HG03045 (cell line): ENCODE measurements at regions not wholly inside any gene's neighbourhood (a gene's known extent, or its start where the extent isn't known, plus 50 kb on each side); places are given as distances from the start of the nearest gene placed in this dataset.
A peak's percentile ranks its signal among the peaks of the same experiment; 100 is the strongest.
"Not testable (repeated sequence)": the region's sequence is repeated elsewhere in the genome, so short reads cannot be mapped to it uniquely, and the experiment has no call there.

Experiments
- ATAC-seq: cut with Tn5 transposase; IDR thresholded peaks from one replicate; pipeline ENCODE4 v1.9.1; 2021; ENCODE audit warnings: mild to moderate bottlenecking, moderate library complexity; ENCODE audit not compliant: unreplicated experiment

DNA sequence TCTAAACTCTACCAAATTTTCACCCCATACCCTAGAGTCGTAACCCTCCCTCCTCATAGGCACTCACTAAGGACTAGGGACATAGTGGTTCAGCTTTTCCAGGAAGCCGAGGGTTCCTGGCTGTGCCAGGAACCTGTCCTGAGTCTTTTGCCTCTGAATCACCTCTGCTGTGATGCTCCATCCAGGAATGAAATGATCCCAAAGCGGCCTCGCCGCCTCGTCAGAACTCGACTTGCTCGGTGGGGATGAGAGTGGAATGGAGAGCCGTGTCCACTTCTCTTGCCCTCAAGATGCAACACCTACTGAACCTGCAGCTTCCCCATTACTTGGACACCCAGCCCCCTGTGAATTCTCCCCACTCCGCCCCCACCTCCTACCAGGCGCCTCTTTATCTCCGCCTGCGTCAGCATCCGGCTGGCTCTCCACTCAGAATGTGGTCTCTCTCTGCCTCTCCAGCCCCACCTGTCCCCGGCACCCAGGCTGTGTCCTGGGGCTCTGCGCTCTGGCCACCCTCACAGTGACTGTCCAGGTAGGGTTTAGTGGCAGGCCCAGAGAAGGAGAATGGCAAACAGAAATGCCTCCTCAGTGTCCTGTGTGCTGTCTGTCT, 366.1 kb upstream of the ZNF32 start:
- ATAC-seq: no peak

DNA sequence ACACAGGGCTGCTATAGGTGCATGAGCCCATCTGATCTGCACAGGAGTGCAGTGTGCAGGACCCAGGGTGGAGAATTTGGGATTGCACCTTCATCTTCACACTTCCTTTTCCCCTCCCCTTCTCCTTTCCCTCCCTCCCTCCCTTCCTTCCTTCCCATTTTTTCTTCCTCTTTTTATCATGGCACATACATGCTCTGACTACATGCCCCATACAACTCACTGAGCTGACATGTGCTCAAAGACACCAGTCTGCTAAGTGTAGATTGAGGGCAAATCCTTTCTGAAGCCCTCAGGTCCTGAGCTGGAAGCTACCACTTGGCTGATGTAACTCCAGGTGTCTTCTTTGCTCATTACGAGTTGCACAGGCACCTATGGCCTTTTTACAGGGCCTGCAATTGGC, 365.3 kb upstream of the ZNF32 start:
- no peak for ATAC-seq

DNA sequence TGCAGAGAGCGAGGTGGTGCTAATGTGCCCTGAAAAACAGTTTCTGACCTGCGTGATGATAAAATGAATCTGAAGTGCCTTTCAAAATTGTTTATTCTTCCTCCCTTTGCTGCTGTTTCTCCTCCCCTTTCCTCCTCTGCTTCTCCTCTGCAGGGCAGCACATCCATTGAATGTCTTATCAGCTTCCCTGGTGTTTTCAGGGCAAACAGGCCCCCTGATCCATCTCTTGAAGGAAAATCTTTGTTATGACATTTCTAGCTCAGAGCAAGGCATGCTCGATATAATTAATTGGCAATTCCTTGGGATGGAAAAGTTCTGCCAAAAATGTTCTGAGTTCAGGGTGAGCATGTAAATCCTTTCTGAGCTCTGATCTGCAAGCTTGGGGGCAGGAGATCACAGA, 364.2 kb upstream of the ZNF32 start:
- ATAC-seq: no peak

DNA sequence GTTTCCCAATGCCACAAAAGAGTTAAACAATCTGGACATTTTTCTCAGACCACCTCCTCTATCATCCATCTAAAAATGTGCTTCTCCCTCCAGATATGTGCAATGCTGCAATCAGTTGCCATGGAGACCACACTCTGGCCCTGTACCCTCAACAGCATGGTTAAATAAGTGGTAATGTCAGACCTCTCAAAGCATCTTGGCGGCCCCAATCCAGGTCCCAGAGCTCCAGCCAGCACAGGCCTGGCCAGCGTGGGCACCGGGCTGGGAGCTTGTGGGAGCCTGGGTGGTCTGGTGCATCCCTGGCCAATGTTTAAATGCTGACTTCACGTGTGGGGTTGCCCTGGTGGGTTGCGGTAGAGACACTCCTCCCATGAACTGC, 362.9 kb upstream of the ZNF32 start:
- ATAC-seq: no peak

DNA sequence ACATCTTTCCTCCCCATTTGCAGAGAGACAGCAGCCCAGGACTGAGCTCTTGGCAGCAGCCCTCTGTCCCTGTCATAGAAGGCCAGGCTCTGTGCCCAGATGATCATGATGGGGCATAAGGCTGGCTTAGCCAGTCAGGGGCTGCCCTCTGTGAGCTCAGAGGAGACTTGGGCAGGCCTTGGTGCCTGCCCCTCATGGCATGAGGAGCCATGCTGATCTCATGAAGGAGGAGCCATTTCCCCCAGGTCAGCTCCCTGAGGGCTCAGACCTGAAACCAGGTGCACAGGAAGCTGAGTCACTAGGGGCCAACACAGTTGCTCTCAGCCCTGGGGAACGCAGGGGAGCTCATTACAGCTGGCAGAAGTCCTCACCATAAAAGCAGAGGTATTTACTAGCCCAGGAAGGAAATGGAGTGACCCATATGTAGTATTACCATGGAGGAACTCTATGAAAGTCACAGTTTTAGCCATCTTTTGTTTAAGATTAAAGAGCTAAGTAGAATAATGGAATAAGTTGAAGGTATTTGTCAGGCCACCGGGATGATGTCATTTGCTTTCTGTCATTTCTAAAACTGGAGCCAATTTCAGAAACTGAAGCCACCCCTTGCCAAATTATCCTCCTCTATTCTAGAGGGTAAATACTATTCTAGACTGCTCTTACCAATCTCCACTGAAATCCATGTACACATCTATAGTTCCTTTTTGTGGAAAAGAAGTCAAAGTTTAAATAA, 362.4 kb upstream of the ZNF32 start:
- peak; percentile 93 for ATAC-seq

DNA sequence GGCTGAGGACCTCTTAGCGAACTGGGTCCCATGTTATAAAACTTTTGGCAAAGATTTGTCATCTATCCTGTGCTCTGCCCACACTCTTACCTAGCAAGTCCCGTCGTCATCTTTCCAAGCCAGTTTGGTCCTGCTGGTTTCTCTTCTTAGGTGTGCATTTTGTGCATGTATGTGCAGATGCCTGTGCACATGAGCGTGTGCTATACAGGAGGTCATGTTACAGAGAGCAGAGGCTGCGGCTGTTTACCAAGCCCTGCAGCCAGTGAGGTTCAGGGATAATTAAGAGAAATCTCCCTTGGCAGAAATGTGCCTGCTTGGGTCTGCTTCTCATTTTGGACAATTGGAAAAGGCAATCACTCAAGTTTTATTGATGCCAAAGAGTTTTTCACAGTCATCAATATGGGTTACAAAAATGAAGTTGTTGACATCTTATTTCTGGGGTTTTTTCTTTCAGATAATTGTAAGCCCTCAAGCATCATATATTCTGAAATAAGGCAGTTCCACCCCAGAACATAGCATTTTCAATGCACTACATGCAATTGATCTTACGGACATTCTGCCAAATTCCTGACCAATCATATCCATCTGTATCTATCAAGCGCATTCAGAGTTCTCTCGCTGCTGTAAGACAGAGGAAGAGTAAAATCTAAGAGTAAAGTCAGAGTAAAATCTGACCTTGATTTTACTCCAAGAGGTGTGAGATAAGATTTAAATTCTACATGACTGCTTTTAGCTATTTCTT, 361.4 kb upstream of the ZNF32 start:
- no peak for ATAC-seq

DNA sequence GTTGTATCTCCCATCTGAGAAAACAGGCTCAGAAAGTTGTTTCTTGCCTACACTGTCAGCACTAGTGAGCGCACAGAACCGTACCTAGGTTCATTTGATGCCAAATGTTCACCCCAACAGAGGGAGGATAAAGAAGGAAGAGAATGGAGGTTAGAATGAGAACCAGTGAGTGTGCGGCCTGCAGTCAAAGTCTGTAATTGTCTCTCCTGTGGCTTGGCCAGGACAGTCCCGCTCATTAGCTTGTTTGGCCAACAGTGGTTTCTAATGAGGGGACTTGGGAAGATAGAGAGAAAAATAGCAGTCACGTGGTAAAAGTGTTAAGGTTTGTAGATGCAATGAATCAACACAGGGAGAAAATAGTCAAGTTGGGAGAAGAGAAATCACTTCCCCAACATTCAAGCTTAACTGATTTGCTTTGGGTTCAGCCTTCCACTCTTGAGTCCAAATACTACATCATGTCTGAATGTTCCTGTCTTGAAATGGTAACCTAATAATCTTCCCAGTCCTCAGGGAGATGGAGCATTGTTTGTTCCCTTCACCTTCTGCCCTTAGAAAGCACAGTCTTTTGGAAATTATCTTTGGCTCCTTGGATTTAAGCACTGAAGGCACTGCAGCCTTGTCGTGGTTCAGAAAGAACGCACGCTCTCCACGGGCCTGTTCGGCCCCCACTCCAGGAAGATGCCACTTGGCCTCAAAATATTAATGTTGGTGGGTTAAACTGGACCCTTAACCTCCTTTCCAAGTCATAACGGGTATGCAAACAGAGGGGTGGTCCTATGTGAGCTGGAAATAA, 360.4 kb upstream of the ZNF32 start:
- ATAC-seq: no peak

DNA sequence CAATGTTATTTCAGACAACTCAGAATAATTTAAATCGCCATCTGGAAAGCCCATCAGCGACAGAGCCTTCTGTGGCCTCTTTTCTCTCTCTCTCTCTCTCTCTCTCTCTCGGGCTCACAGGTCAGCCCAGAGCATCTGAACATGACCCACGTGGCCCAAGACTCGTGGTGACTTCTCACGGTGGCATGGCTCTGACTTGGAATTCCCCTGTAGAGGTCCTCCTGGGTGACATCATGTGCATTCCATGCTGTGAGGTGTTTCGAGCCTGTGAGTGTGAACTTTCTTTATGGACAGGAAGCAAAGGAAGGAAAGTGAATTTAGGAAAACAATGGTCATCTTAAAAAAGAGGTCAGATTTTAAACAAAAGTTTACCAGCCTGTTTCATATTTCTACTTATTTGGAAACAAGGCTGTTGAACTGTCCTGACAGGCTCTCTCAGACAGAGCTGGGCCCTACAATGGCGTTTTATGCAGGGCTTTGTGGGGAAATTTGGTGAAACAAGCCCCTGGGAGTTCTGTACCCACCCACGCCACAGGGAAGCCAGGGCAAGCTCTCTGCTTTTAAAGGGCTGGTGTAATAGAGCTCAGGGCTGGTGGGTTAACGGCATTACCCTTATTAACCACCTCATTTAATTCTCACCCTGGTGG, 359.7 kb upstream of the ZNF32 start:
- peak; percentile 59 for ATAC-seq

DNA sequence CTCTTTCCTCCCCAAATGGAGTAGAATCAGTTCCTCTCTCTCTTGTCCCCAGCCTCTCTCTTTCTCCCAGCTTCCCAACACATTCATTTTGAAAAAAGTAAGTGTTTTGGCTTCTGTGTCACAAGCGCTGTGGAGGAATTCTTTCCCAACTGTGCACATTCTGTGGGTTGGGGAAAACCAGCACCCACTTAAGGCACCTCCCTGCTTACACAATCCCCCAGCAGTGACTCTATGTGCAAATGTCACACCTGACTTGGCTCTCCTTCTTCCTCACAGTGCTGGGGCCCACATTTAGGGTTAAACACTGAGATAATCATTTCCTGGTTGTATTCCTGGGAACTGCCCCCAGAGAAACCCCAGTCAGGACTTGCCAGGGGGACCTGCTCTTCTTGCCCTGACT, 358.1 kb upstream of the ZNF32 start:
- no peak for ATAC-seq

DNA sequence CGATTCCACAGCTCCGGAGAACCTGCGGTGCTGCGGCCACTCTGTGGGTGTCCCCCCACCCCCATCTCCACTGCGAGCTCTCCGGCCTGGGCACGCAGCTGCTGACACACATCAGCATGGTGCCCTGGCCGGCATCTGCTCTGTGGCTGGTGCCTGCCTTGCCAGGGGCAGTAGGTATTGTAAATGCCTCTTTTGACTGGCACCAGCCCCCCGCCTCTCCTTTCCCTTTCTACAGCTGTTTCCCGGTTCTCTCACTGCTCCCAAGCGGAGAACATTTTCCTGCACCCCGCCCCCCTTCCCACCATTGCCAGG, 357.1 kb upstream of the ZNF32 start:
- ATAC-seq: no peak

DNA sequence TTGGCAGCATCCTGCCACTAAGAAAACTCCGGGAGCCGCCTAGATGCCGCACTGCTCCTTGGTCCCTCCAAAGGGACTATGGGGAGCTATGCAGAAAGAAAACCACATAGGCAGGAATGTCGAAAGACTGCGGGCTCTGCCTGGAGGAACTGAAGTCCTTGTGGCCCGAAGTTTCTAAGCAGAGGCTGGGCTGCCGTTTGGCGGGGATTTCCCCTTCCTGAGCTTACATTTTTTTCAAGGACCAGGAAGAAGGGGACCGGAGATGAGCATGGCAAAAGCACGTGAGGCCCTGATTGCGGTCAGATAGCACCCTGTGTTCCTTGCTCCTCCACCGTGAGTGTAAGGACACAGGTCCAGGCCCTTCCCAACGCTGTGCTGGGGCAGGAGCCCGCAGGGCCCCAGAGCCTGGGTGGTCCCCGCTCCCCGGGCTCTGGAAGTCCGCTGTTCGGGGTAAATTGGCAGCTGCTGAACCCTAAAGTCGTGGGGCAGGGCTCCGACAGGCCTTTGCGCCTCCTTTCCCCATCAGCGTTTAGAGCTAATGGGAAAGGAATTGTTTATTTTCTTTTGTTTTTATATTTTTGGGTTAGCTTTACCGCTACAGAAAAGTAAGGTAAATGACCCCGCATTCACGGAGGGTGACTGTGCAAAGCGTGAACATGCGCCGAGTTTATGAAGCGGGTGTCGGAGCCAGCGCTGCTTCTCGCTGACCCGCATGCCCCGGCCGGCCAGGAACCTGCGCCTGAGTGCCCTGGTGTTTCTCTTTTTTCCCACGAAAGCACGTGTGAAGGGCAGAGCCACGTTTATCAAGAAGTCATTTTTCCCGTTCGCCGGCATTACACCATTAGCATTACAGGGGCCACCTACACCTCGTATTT, 356.5 kb upstream of the ZNF32 start:
- ATAC-seq: no peak

DNA sequence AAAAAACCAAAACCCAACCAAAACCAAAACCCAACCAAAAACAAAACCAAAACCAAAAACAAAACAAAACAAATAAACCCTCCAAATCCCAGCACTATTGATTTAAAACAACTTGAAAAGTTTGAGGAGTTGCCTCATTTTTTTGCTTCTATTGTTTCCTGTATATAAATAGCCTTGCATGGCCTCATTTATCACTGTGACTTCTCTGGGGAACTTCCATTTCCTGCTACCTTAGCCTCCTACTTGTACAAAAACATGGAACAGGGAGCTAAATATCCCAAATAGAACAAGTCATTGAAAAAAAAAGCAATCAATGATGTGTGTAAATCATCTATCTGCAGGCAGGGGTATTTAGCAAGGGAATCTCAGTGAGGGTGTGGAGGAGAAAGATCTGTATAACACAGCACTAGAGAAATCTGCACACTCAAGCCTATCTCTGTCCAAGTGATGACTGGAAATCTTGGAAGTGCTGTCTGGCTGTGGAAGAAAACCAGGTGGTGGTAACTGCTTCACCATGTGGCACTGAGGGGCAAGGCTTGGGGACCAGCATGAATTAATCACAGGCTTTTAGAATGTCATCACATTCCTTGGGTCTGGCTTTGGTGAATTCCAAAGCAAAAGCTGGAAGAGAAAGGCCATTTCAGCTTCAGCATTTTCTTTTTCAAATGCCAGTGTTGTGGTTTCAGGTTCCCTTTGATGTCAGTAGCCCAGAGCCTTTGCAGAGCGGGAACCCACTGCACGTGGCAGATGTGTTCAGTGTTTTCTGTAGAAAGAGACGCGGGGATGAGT, 349.5 kb upstream of the ZNF32 start:
- ATAC-seq: no peak

DNA sequence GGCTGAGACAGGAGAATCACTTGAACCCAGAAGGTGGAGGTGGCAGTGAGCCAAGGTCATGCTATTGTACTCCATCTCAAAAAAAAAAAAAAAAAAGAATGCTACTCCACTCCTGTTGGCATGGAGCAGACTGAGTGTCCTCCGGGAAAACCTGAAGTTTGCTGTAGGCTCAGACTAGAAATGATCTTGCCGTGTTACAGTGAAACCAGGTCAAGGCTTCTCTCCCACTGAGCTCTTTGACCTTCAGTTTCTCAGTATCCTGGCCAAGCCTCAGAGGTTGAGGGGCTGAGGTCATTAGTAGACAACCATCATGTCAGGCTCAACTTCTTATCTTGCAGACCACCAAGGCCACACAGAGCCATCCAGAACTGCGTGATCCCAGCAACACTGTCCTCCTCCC, 348.6 kb upstream of the ZNF32 start:
- ATAC-seq: no peak

DNA sequence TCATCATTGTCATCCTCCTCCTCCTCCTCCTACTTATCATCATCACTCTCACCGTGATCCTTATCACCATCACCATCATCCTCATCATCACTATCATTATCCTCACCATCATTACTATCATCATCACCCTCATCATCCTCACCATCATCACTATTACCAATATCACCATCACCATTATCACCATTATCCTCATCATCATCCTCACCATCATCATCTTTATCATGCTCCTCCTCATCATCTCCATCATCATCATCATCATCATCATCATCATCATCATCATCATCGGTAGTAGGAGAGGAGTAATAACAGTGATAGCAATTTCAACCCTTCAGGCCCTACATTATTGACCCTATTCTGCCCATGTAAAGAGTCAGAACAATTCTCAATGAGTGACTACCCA, 345.9 kb upstream of the ZNF32 start:
- ATAC-seq: no peak

DNA sequence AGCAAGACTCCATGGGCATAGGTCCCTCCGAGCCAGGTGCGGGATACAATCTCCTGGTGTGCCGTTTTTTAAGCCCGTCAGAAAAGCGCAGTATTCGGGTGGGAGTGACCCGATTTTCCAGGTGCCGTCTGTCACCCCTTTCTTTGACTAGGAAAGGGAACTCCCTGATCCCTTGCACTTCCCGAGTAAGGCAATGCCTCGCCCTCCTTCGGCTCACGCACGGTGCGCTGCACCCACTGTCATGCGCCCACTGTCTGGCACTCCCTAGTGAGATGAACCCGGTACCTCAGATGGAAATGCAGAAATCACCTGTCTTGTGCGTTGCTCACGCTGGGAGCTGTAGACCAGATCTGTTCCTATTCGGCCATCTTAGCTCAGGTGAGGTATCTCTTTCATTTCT, 344.1 kb upstream of the ZNF32 start:
- ATAC-seq: not testable (repeated sequence)

DNA sequence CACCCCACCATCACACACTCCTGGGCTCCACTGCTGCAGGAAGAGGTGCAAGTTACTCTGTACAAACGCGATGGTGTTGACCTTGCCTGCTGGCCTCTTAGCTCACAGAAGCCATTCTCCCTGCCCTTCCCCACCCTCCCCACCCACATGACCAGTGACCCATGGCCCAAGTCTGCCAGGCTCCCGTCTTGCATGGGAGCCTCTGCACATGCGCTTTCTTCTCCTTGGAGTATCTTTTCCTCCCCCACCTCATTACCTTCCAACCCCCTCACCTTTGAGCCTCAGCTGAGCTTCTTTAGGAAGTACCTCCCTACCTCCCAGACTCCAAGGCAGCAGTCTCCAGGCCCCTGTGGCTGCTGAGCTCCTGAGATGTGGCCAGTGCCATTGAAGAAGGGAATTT, 337.7 kb upstream of the ZNF32 start:
- ATAC-seq: no peak

DNA sequence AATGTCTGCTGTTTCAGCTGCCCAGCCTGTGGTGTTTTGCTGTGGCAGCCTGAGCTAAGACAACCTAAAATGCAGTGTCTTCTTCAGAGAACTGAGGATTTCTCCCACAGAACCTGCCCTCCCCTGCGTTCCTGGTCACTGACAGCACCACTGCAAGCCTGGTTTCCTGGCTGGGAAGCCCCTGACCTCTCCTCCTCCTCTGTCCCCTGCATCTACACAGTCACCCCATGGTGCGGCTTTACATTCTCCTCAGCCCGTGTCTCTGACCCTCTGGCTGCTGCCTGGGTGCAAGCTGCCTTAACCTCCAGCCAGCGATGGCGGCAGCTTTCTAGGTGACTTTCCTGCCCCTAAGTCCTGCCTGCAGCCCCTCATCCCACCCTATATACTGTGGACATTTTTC, 337.3 kb upstream of the ZNF32 start:
- no peak for ATAC-seq

DNA sequence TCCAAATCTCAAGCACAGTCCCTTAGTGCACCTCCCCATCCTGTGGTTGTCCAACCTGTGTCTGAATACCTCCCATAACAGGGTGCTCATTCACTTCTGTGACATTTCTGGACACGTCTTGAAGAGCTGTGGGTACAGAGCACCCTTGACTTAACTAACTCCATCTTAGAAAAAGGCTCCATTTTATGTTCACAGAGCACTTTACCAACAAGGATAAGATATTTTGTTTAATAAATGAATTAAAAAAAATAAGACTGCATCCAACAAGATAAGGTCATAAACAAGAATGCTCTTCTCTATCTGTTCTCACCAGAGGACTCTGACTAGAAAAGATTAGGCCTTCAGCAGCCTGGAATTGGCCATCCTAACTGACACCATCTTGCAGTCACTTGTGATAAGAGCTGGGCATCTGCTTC, 335.2 kb upstream of the ZNF32 start:
- no peak for ATAC-seq

DNA sequence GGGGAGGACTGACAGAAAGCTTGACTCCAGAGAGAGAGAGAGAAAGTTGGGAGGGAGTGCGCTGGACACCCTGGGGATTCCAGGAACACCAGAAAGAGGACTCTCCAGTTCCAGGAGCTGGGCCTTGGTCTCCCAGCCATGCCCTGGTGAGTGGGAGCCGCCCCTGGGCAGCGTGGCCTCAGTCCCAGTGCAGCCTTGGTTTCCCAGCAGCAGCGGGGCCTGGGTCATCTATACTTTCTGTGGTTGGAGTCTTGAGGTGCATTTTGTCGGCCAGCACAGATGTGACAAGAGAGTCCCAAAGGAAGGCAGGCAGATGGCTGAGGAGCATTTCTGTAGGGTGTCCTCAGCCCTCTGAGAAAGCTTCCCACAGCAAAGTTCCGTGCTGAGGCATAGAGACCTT, 334.7 kb upstream of the ZNF32 start:
- ATAC-seq: no peak
